ENCODE measurements at regions not wholly inside any gene's neighbourhood (a gene's known extent, or its start where the extent isn't known, plus 50 kb on each side); places are given as distances from the start of the nearest gene placed in this dataset.

- TF ChIP-seq CTCF (conservative IDR thresholded peaks at IDR 0.05) (no peak), ZFX (IDR thresholded peaks at IDR 0.05) (no peak)
These were observed 441.3 kb downstream of the RND3 start for GRCh38 chr2:150046211-150046610.

Measured in C4-2B (cell line).